Suprapubic skin (tissue), 4 donors: ENCODE measurements at regions not wholly inside any gene's neighbourhood (a gene's known extent, or its start where the extent isn't known, plus 50 kb on each side); places are given as distances from the start of the nearest gene placed in this dataset.

Experiments used
- DNase-seq, 2 donors: peaks; one replicate each; pipeline ENCODE4 v3.0.0-alpha.2; 2019; ENCODE audit warnings: low spot score in 2 of 2
- H3K27ac ChIP-seq: fragments of 200-600 bp; sonication (generic); one replicate; pipeline ENCODE4 v1.5.1; 2019
- H3K27me3 ChIP-seq: fragments of 200-600 bp; sonication (generic); one replicate; pipeline ENCODE4 v1.5.1; 2019
- H3K36me3 ChIP-seq: fragments of 200-600 bp; sonication (generic); one replicate; pipeline ENCODE4 v1.5.1; 2019
- H3K4me1 ChIP-seq: fragments of 200-600 bp; sonication (generic); one replicate; pipeline ENCODE4 v1.5.1; 2019
- H3K4me3 ChIP-seq: fragments of 200-600 bp; sonication (generic); one replicate; pipeline ENCODE4 v1.5.1; 2019; ENCODE audit warnings: mild to moderate bottlenecking
- H3K9me3 ChIP-seq: fragments of 200-600 bp; sonication (generic); one replicate; pipeline ENCODE4 v1.5.1; 2019
- EP300 ChIP-seq: sonication (generic); formaldehyde crosslinking; IDR thresholded peaks from one replicate; pipeline ENCODE4 v1.6.1; 2017; ENCODE audit warnings: antibody characterized with exemption
- POLR2A ChIP-seq, 2 donors: fragments of 450-650 bp; IDR thresholded peaks; one replicate each; pipeline ENCODE4 v1.6.1; 2017; ENCODE audit warnings: antibody characterized with exemption in 2 of 2, mild to moderate bottlenecking in 2 of 2, moderate library complexity in 2 of 2
- POLR2AphosphoS5 ChIP-seq, 3 donors: sonication (generic); formaldehyde crosslinking; IDR thresholded peaks; one replicate each; pipeline ENCODE4 v1.6.1; 2017; ENCODE audit warnings: antibody characterized with exemption in 3 of 3
- WGBS: methylation state at CpG from one replicate; pipeline ENCODE4 v1.1.5; 2018; 5-methylcytosine and 5-hydroxymethylcytosine counted together
- TF ChIP-seq, protein P1 (sequence below), 2 donors: fragments of 200-600 bp in 1 of 2; fragments of 450-650 bp in 1 of 2; sonication (generic) in 1 of 2; IDR thresholded peaks; one replicate each; pipeline ENCODE4 v1.5.1; 2016 to 2019; ENCODE audit warnings: antibody characterized with exemption in 2 of 2, mild to moderate bottlenecking in 1 of 2, moderate library complexity in 1 of 2

GRCh38 chr15:81929557-81929956 is 116.3 kb downstream of the MEX3B start:
- TF ChIP-seq POLR2A (IDR thresholded peaks at IDR 0.05) (no peak), EP300 (no peak), POLR2AphosphoS5 (IDR thresholded peaks at IDR 0.05) (no peak)
- TF ChIP-seq, protein P1, sequence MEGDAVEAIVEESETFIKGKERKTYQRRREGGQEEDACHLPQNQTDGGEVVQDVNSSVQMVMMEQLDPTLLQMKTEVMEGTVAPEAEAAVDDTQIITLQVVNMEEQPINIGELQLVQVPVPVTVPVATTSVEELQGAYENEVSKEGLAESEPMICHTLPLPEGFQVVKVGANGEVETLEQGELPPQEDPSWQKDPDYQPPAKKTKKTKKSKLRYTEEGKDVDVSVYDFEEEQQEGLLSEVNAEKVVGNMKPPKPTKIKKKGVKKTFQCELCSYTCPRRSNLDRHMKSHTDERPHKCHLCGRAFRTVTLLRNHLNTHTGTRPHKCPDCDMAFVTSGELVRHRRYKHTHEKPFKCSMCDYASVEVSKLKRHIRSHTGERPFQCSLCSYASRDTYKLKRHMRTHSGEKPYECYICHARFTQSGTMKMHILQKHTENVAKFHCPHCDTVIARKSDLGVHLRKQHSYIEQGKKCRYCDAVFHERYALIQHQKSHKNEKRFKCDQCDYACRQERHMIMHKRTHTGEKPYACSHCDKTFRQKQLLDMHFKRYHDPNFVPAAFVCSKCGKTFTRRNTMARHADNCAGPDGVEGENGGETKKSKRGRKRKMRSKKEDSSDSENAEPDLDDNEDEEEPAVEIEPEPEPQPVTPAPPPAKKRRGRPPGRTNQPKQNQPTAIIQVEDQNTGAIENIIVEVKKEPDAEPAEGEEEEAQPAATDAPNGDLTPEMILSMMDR (IDR thresholded peaks at IDR 0.05) = no peak
- no peaks in the 10 kb centered on the region for H3K27me3 ChIP-seq
- 76% methylated on average over 3 of the region's 3 CpGs for WGBS
- no peak for DNase-seq
- H3K36me3 ChIP-seq = no peaks in the 10 kb centered on the region
- no peaks in the 10 kb centered on the region for H3K9me3 ChIP-seq
- H3K4me1 ChIP-seq = no peaks in the 10 kb centered on the region
- H3K4me3 ChIP-seq = no peak overlapping the region
- no peak overlapping the region for H3K27ac ChIP-seq

GRCh38 chr15:81926981-81927380 is 118.8 kb downstream of the MEX3B start:
- H3K4me1 ChIP-seq = no peaks in the 10 kb centered on the region
- WGBS = 90% methylated on average over 6 of the region's 6 CpGs
- TF ChIP-seq, protein P1 (IDR thresholded peaks at IDR 0.05) = no peak
- TF ChIP-seq POLR2AphosphoS5 (IDR thresholded peaks at IDR 0.05) = no peak
- no peak overlapping the region for H3K27ac ChIP-seq
- H3K9me3 ChIP-seq = no peaks in the 10 kb centered on the region
- H3K27me3 ChIP-seq = no peaks in the 10 kb centered on the region
- DNase-seq = no peak
- no peaks in the 10 kb centered on the region for H3K36me3 ChIP-seq
- H3K4me3 ChIP-seq = no peak overlapping the region

GRCh38 chr15:81924729-81925128 is 121.1 kb downstream of the MEX3B start:
- Histone ChIP-seq H3K27me3 (no peaks in the 10 kb centered on the region), H3K4me3 (no peak overlapping the region), H3K4me1 (no peaks in the 10 kb centered on the region), H3K9me3 (peaks cover 5% of the 10 kb centered on the region), H3K36me3 (no peaks in the 10 kb centered on the region), H3K27ac (no peak overlapping the region)
- no peak for DNase-seq
- WGBS = 75% methylated on average over 4 of the region's 4 CpGs
- TF ChIP-seq POLR2A (IDR thresholded peaks at IDR 0.05) (no peak), EP300 (no peak), POLR2AphosphoS5 (IDR thresholded peaks at IDR 0.05) (no peak)
- TF ChIP-seq, protein P1 (IDR thresholded peaks at IDR 0.05) = no peak

GRCh38 chr15:81923561-81924350 is 122.1 kb downstream of the MEX3B start:
- no peak for DNase-seq
- 77% methylated on average over 4 of the region's 4 CpGs for WGBS
- TF ChIP-seq POLR2A (IDR thresholded peaks at IDR 0.05) (no peak), POLR2AphosphoS5 (IDR thresholded peaks at IDR 0.05) (no peak)
- TF ChIP-seq, protein P1 (IDR thresholded peaks at IDR 0.05) = no peak

DNA sequence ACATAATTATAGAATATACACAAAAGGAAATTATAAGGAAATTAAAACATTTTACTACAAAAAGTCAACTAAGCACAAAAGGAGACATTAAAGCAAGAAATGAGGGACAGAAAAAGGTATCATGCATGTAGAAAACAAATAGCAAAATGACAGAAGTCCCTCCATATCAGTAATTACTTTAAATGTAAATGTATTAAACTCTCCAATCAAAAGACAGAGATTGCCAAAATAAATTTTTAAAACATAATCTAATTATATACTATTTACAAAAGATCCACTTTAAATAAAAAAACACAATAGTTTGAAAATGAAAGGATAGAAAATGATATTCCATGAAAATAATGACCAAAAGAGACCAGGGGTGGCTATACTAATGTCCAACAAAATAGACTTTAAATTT is 123.7 kb downstream of the MEX3B start:
- Histone ChIP-seq H3K9me3 (peaks cover 5% of the 10 kb centered on the region), H3K36me3 (no peaks in the 10 kb centered on the region), H3K27ac (no peak overlapping the region), H3K4me1 (no peaks in the 10 kb centered on the region), H3K27me3 (no peaks in the 10 kb centered on the region), H3K4me3 (no peak overlapping the region)
- DNase-seq = no peak
- TF ChIP-seq EP300 = no peak
- TF ChIP-seq POLR2A (IDR thresholded peaks at IDR 0.05) = no peak
- TF ChIP-seq, protein P1 (IDR thresholded peaks at IDR 0.05) = no peak
- no peak for TF ChIP-seq POLR2AphosphoS5 (IDR thresholded peaks at IDR 0.05)

More at GRCh38 chr15:81923561-81924350, 122.1 kb downstream of the MEX3B start:
- H3K27ac ChIP-seq = no peak overlapping the region
- H3K9me3 ChIP-seq = peaks cover 5% of the 10 kb centered on the region
- no peaks in the 10 kb centered on the region for H3K4me1 ChIP-seq
- no peaks in the 10 kb centered on the region for H3K36me3 ChIP-seq
- no peak overlapping the region for H3K4me3 ChIP-seq
- H3K27me3 ChIP-seq = no peaks in the 10 kb centered on the region
